DMS 273 (cell line): ENCODE measurements at regions not wholly inside any gene's neighbourhood (a gene's known extent, or its start where the extent isn't known, plus 50 kb on each side); places are given as distances from the start of the nearest gene placed in this dataset.

Experiments used
- DNase-seq: peaks from one replicate; lab custom pipeline; 2025; ENCODE audit not compliant: unreplicated experiment; lab: John Stamatoyannopoulos, UW

DNA sequence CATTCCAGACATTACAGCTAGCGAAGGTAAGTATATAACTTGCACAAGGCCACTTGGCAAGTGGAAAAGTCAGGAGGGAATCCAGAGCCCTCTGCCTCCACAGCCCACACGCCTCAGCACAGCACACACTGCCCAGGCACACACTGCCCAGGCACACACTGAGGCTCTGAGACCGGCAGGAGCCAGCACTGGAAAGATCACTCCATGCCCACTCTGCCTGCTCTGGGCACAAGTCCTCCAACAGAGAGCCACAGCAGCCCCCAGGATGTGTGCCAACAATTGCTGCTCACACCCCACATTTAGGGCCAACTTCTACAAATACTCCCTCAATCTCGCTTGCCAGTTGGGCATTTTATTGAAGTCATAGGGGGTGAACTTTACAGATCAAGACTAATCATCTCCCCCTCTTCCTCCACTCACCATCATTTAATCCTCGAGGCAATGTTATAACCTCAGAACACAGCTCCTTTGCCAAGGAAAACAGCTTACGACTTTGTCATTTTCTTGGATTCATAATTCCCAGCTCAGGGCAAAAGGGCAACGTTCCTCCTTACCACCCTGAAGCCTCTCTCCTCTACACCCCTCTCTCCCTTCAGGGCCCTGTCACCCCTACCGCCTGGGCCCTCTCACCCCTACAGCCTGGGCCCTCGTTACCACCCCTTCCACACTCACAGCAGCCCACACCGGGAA is 53.0 kb upstream of the TPM1 start:
- DNase-seq, result no peak

DNA sequence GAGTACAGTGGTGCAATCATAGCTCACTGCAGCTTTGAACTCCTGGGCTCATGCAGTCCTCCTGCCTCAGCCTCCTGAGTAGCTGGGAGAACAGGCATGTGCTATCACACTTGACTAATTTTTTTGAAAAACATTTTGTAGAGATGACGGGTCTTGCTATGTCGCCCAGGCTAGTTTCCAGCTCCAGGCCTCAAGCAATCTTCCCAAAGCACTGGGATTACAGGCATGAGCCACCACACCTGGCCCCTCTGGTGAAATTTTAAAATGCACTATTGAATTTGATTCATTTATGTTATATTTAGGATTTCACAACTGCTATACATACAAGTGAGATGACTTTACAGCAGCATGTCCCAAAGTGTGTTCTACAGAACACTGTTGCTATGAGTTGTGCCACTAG is 50.8 kb upstream of the TPM1 start:
- no peak for DNase-seq

DNA sequence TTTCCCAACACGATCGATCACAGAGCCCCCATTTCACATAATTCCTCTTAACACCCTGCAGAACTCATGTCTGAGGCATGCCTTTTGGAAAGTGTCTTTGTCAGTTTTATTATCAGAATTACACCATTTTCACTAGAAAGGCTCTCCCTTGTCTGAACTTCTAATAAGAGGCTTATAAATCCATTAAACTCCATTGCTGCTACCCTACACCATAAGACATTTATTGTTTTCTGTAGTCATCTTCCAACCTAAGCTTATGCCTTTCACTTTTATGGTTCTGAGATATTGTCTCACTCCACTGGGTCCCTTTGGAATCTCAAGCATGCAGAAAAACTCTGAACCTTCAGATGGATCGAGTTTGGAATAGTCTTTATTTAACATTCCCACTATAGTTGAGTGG is 50.2 kb upstream of the TPM1 start:
- DNase-seq, result no peak
